NCI-H2081 treated with DMSO at 0.1 percent for 48 hours (cell line): ENCODE measurements at regions not wholly inside any gene's neighbourhood (a gene's known extent, or its start where the extent isn't known, plus 50 kb on each side); places are given as distances from the start of the nearest gene placed in this dataset.

ENCODE experiments used
- DNase-seq: peaks from one replicate; lab custom pipeline; 2025; lab: John Stamatoyannopoulos, UW

GRCh38 chr2:2765176-2765800 lies 434.2 kb upstream of the MYT1L start:
- DNase-seq: no peak

GRCh38 chr2:2764739-2765138 lies 433.7 kb upstream of the MYT1L start:
- DNase-seq: no peak

GRCh38 chr2:2764001-2764355 lies 432.9 kb upstream of the MYT1L start:
- DNase-seq: no peak

GRCh38 chr2:2763351-2764000 lies 432.4 kb upstream of the MYT1L start:
- no peak for DNase-seq

- no peak for DNase-seq
Observed at GRCh38 chr2:2762913-2763312, 431.8 kb upstream of the MYT1L start.

GRCh38 chr2:2762166-2762908 lies 431.3 kb upstream of the MYT1L start:
- DNase-seq: no peak

- DNase-seq: no peak
Observed at GRCh38 chr2:2758793-2759367, 427.8 kb upstream of the MYT1L start.

- DNase-seq: no peak
Observed at GRCh38 chr2:2757764-2758163, 426.7 kb upstream of the MYT1L start.

- no peak for DNase-seq
Observed at GRCh38 chr2:2756886-2757285, 425.8 kb upstream of the MYT1L start.

GRCh38 chr2:2755990-2756389 lies 424.9 kb upstream of the MYT1L start:
- no peak for DNase-seq

- DNase-seq: no peak
Observed at GRCh38 chr2:2754940-2755339, 423.9 kb upstream of the MYT1L start.

GRCh38 chr2:2751715-2752315 lies 420.7 kb upstream of the MYT1L start:
- no peak for DNase-seq

GRCh38 chr2:2750867-2751714 lies 420.0 kb upstream of the MYT1L start:
- no peak for DNase-seq

GRCh38 chr2:2749206-2749598 lies 418.1 kb upstream of the MYT1L start:
- no peak for DNase-seq

- DNase-seq: no peak
Observed at GRCh38 chr2:2748399-2749205, 417.5 kb upstream of the MYT1L start.

- DNase-seq: no peak
Observed at GRCh38 chr2:2747797-2748301, 416.8 kb upstream of the MYT1L start.

- DNase-seq: no peak
Observed at GRCh38 chr2:2746731-2747130, 415.7 kb upstream of the MYT1L start.

- DNase-seq: no peak
Observed at GRCh38 chr2:2744958-2745715, 414.1 kb upstream of the MYT1L start.

- DNase-seq: no peak
Observed at GRCh38 chr2:2744107-2744506, 413.0 kb upstream of the MYT1L start.

GRCh38 chr2:2743164-2743571 lies 412.1 kb upstream of the MYT1L start:
- DNase-seq: no peak
